Uterus (tissue), 3 donors: ENCODE measurements at regions not wholly inside any gene's neighbourhood (a gene's known extent, or its start where the extent isn't known, plus 50 kb on each side); places are given as distances from the start of the nearest gene placed in this dataset.
"Not testable (repeated sequence)": the region's sequence is repeated elsewhere in the genome, so short reads cannot be mapped to it uniquely, and the experiment has no call there.

Source experiments
- DNase-seq, 2 donors: peaks; one replicate each; pipeline ENCODE4 v3.0.0-alpha.2; 2019 to 2020
- H3K27ac ChIP-seq, 2 donors: fragments of 200-600 bp; sonication (generic); 1 replicate in 1 of 2; 2 replicates in 1 of 2; pipeline ENCODE4 v1.5.1; 2016 to 2018
- H3K27me3 ChIP-seq, 2 donors: fragments of 200-600 bp; sonication (generic); one replicate each; pipeline ENCODE4 v1.5.1; 2018 to 2019; ENCODE audit warnings: control low read depth in 1 of 2
- H3K36me3 ChIP-seq, 2 donors: fragments of 200-600 bp; sonication (generic); one replicate each; pipeline ENCODE4 v1.5.1; 2019; ENCODE audit warnings: control low read depth in 1 of 2
- H3K4me1 ChIP-seq, 2 donors: fragments of 200-600 bp; sonication (generic); one replicate each; pipeline ENCODE4 v1.5.1; 2018 to 2019; ENCODE audit warnings: control low read depth in 1 of 2
- H3K4me3 ChIP-seq, 2 donors: fragments of 200-600 bp; sonication (generic); 1 replicate in 1 of 2; 2 replicates in 1 of 2; pipeline ENCODE4 v1.5.1; 2018 to 2019; ENCODE audit warnings: mild to moderate bottlenecking in 1 of 2
- H3K9me3 ChIP-seq, 2 donors: fragments of 200-600 bp; sonication (generic); one replicate each; pipeline ENCODE4 v1.5.1; 2019; ENCODE audit warnings: control low read depth in 1 of 2
- CTCF ChIP-seq, 4 experiments: fragments of 200-600 bp in 2 of 4; fragments of 450-650 bp in 2 of 4; sonication (generic) in 2 of 4; IDR thresholded peaks; one replicate each; pipeline ENCODE4 v1.5.1; 2016 to 2019; ENCODE audit warnings: antibody characterized with exemption in 4 of 4, mild to moderate bottlenecking in 2 of 4, moderate library complexity in 1 of 4
- POLR2A ChIP-seq, 2 donors: fragments of 450-650 bp; IDR thresholded peaks; one replicate each; pipeline ENCODE4 v1.6.1; 2016; ENCODE audit warnings: antibody characterized with exemption in 2 of 2, mild to moderate bottlenecking in 1 of 2, moderate library complexity in 1 of 2
- intact Hi-C: fragments of 100-400 bp; cut with DNase I; formaldehyde crosslinking; loops from one replicate; pipeline ENCODE4 v1.15.1; 2023; ENCODE audit warnings: low total_unique reads
- donor health status: DM: yes; HTN: yes; CAD: no.

GRCh38 chr1:87983841-87984240, 655.2 kb downstream of the LMO4 start:
- TF ChIP-seq CTCF (IDR thresholded peaks at IDR 0.05) (no peak), POLR2A (IDR thresholded peaks at IDR 0.05) (no peak)
- Histone ChIP-seq H3K36me3 (no peaks in the 10 kb centered on the region), H3K9me3 (no peaks in the 10 kb centered on the region), H3K4me3 (no peak overlapping the region), H3K4me1 (no peaks in the 10 kb centered on the region), H3K27me3 (no peaks in the 10 kb centered on the region), H3K27ac (no peak overlapping the region)
- intact Hi-C loops, result no loop called here
- no peak for DNase-seq

- Histone ChIP-seq H3K4me3 (no peak overlapping the region), H3K9me3 (no peaks in the 10 kb centered on the region), H3K4me1 (no peaks in the 10 kb centered on the region), H3K27me3 (no peaks in the 10 kb centered on the region), H3K36me3 (no peaks in the 10 kb centered on the region), H3K27ac (no peak overlapping the region)
- no peak for TF ChIP-seq CTCF (IDR thresholded peaks at IDR 0.05)
- no peak for TF ChIP-seq POLR2A (IDR thresholded peaks at IDR 0.05)
- DNase-seq, result no peak
- intact Hi-C loops, result no loop called here
Observed at GRCh38 chr1:87985071-87985470, 656.4 kb downstream of the LMO4 start.

GRCh38 chr1:87986130-87986866, 657.6 kb downstream of the LMO4 start:
- H3K27me3 ChIP-seq, result no peaks in the 10 kb centered on the region
- H3K4me3 ChIP-seq, result no peak overlapping the region
- no peak for TF ChIP-seq CTCF (IDR thresholded peaks at IDR 0.05)
- TF ChIP-seq POLR2A (IDR thresholded peaks at IDR 0.05), result no peak
- no peaks in the 10 kb centered on the region for H3K36me3 ChIP-seq
- no peak overlapping the region for H3K27ac ChIP-seq
- H3K9me3 ChIP-seq, result no peaks in the 10 kb centered on the region
- intact Hi-C loops, result no loop called here
- no peak for DNase-seq
- H3K4me1 ChIP-seq, result no peaks in the 10 kb centered on the region

- Histone ChIP-seq H3K4me1 (no peaks in the 10 kb centered on the region), H3K9me3 (no peaks in the 10 kb centered on the region), H3K4me3 (no peak overlapping the region), H3K27ac (no peak overlapping the region), H3K36me3 (no peaks in the 10 kb centered on the region), H3K27me3 (no peaks in the 10 kb centered on the region)
- intact Hi-C loops, result no loop called here
- TF ChIP-seq POLR2A (IDR thresholded peaks at IDR 0.05), result no peak
- TF ChIP-seq CTCF (IDR thresholded peaks at IDR 0.05), result no peak
- DNase-seq, result no peak
Observed at GRCh38 chr1:87989346-87989745, 660.7 kb downstream of the LMO4 start.

GRCh38 chr1:87992536-87992935, 663.9 kb downstream of the LMO4 start:
- intact Hi-C loops, DNase-seq, H3K4me3 ChIP-seq, H3K4me1 ChIP-seq, H3K9me3 ChIP-seq, H3K36me3 ChIP-seq, H3K27ac ChIP-seq, H3K27me3 ChIP-seq: not testable (repeated sequence)

GRCh38 chr1:87993051-87993450, 664.4 kb downstream of the LMO4 start:
- Histone ChIP-seq H3K9me3 (no peaks in the 10 kb centered on the region), H3K4me1 (no peaks in the 10 kb centered on the region), H3K27ac (no peak overlapping the region), H3K36me3 (no peaks in the 10 kb centered on the region), H3K4me3 (no peak overlapping the region), H3K27me3 (no peaks in the 10 kb centered on the region)
- DNase-seq, result no peak
- intact Hi-C loops, result no loop called here
- TF ChIP-seq POLR2A (IDR thresholded peaks at IDR 0.05) (no peak), CTCF (IDR thresholded peaks at IDR 0.05) (no peak)
